ENCODE measurements at regions not wholly inside any gene's neighbourhood (a gene's known extent, or its start where the extent isn't known, plus 50 kb on each side); places are given as distances from the start of the nearest gene placed in this dataset.

GRCh38 chr16:8431783-8432182 is 158.5 kb downstream of the TMEM114 start:
- Histone ChIP-seq H4K8ac (ENCODE audit: extremely low read depth, insufficient read depth, low read length) (no peak overlapping the region), H2BK12ac (ENCODE audit: low read depth, low read length) (no peak overlapping the region), H3K4me2 (ENCODE audit: insufficient read depth in 1 of 2, low read depth in 2 of 2, low read length in 2 of 2) (no peak overlapping the region), H4K91ac (replicated peaks; ENCODE audit: insufficient read length, low read length) (no peak overlapping the region), H4K5ac (ENCODE audit: insufficient read length, low read depth, low read length) (no peak overlapping the region), H2AK5ac (ENCODE audit: low read depth, low read length) (no peak overlapping the region), H2AFZ (ENCODE audit: low read length) (no peak overlapping the region), H3K4me3 (ENCODE audit: extremely low read depth in 1 of 4, insufficient read depth in 2 of 4, low read depth in 3 of 4, low read length in 4 of 4) (no peak overlapping the region), H2BK120ac (replicated peaks; ENCODE audit: low read depth, low read length) (no peak overlapping the region), H2BK15ac (ENCODE audit: low read length) (no peak overlapping the region), H3K23me2 (ENCODE audit: low read depth, low read length) (no peaks in the 10 kb centered on the region), H3K36me3 (ENCODE audit: control insufficient read depth in 2 of 4, insufficient read depth in 4 of 4, low read length in 3 of 4) (no peaks in the 10 kb centered on the region), H3K9me3 (ENCODE audit: insufficient read depth in 2 of 2, low read depth in 1 of 2, low read length in 1 of 2) (no peaks in the 10 kb centered on the region), H3K56ac (replicated peaks; ENCODE audit: insufficient read length, low read depth, low read length) (no peak overlapping the region), H3K18ac (ENCODE audit: extremely low read depth, low read length) (no peak overlapping the region), H3K23ac (ENCODE audit: insufficient read length) (no peak overlapping the region), H3K27ac (ENCODE audit: low read depth, low read length) (no peak overlapping the region), H4K20me1 (replicated peaks in 1 of 2; ENCODE audit: control insufficient read depth in 1 of 2, insufficient read depth in 2 of 2, low read length in 2 of 2) (no peaks in the 10 kb centered on the region), H3K79me1 (ENCODE audit: low read depth, low read length) (no peaks in the 10 kb centered on the region), H2BK20ac (ENCODE audit: low read length) (no peak overlapping the region), H3K79me2 (ENCODE audit: control insufficient read depth in 1 of 2, insufficient read depth in 2 of 2, low read length in 2 of 2) (no peaks in the 10 kb centered on the region), H3K14ac (ENCODE audit: insufficient read length) (no peak overlapping the region), H3K9ac (replicated peaks in 1 of 4; ENCODE audit: extremely low read depth in 1 of 4, low read depth in 3 of 4, low read length in 3 of 4) (no peak overlapping the region), H3K27me3 (replicated peaks in 1 of 4; ENCODE audit: control insufficient read depth in 3 of 4, extremely low read depth in 1 of 4, insufficient read depth in 3 of 4, low read length in 3 of 4) (no peaks in the 10 kb centered on the region), H3K4ac (replicated peaks; ENCODE audit: insufficient read length, low read depth, low read length) (no peak overlapping the region), H3K4me1 (replicated peaks in 1 of 4; ENCODE audit: control insufficient read depth in 3 of 4, insufficient read depth in 4 of 4, low read length in 3 of 4) (no peaks in the 10 kb centered on the region), H2BK5ac (ENCODE audit: low read depth, low read length) (no peak overlapping the region)
- 88% methylated on average over 1 of the region's 1 CpG; no CpG with 5 or more reads in 1 of the 2 experiments for WGBS, 2 experiments (ENCODE audit: extremely low coverage in 1 of 2, insufficient coverage in 1 of 2, insufficient read length in 1 of 2, insufficient replicate concordance in 2 of 2, low coverage in 1 of 2, low lambda C conversion rate in 2 of 2, missing lambda C conversion rate in 1 of 2)
- ChIA-PET POLR2A (ENCODE audit: partially characterized antibody) (no interaction called here), CTCF (ENCODE audit: partially characterized antibody) (no interaction called here)
- FAIRE-seq, result no peak
- no peak for DNase-seq (ENCODE audit: low read depth in 1 of 2, low spot score in 2 of 2)
- TF ChIP-seq HDAC6 (IDR thresholded peaks at IDR 0.05; ENCODE audit: low read depth, low read length) (no peak), ZNF274 (IDR thresholded peaks at IDR 0.05; ENCODE audit: borderline replicate concordance, extremely low read depth, low read length) (no peak), CTCF (IDR thresholded peaks at IDR 0.05; ENCODE audit: control extremely low read depth in 1 of 3, insufficient read depth in 1 of 3, low read depth in 1 of 3, low read length in 3 of 3) (no peak), JUND (IDR thresholded peaks at IDR 0.05; ENCODE audit: low read length) (no peak), BACH1 (IDR thresholded peaks at IDR 0.05; ENCODE audit: low read length) (no peak), SUZ12 (IDR thresholded peaks at IDR 0.05; ENCODE audit: low read length) (no peak), EP300 (IDR thresholded peaks at IDR 0.05; ENCODE audit: borderline replicate concordance in 1 of 2, low read depth in 2 of 2, low read length in 2 of 2) (no peak), PHF8 (conservative IDR thresholded peaks at IDR 0.05; ENCODE audit: low read depth, low read length) (no peak), GTF2F1 (IDR thresholded peaks at IDR 0.05; ENCODE audit: borderline replicate concordance, low read depth, low read length) (no peak), RXRA (IDR thresholded peaks at IDR 0.05; ENCODE audit: insufficient read depth, low read depth, low read length) (no peak), CHD2 (IDR thresholded peaks at IDR 0.05; ENCODE audit: low read length) (no peak), YY1 (IDR thresholded peaks at IDR 0.05; ENCODE audit: low read depth, low read length) (no peak), CREB1 (IDR thresholded peaks at IDR 0.05) (no peak), SP4 (IDR thresholded peaks at IDR 0.05; ENCODE audit: low read length) (no peak)
